BJ (cell line): ENCODE measurements at regions not wholly inside any gene's neighbourhood (a gene's known extent, or its start where the extent isn't known, plus 50 kb on each side); places are given as distances from the start of the nearest gene placed in this dataset.
A peak's percentile ranks its signal among the peaks of the same experiment; 100 is the strongest.

Experiments used
- CTCF ChIA-PET: fragments of 350-600 bp; formaldehyde crosslinking; extraction: SDS; loops from one replicate; lab custom pipeline; 2021; ENCODE audit warnings: antibody characterized with exemption, inconsistent platforms; lab: Yijun Ruan, JAX
- POLR2A ChIA-PET: fragments of 300-600 bp; sonication (Branson Sonifier 250); formaldehyde crosslinking; extraction: SDS; loops from one replicate; lab custom pipeline; 2021; ENCODE audit warnings: antibody characterized with exemption; lab: Charles Lee
- DNase-seq: peaks from one replicate; pipeline ENCODE4 v3.0.0-alpha.2; 2011; ENCODE audit warnings: low read depth
- H3K27me3 ChIP-seq: 2 replicates; pipeline ENCODE4 v1.6.0; 2011; ENCODE audit warnings: low read length; ENCODE audit not compliant: control insufficient read depth, insufficient read depth
- H3K36me3 ChIP-seq: 2 replicates; pipeline ENCODE4 v1.5.1; 2011; ENCODE audit warnings: low read length; ENCODE audit not compliant: control insufficient read depth, insufficient read depth
- H3K4me3 ChIP-seq: 2 replicates; pipeline ENCODE4 v1.5.1; 2011; ENCODE audit warnings: low read depth, mild to moderate bottlenecking, control low read depth, low read length
- TF ChIP-seq, protein P1 (sequence below): IDR thresholded peaks from 2 replicates; pipeline ENCODE4 v1.5.1; 2011; ENCODE audit warnings: low read depth, mild to moderate bottlenecking, control low read depth, inconsistent platforms, low read length, moderate library complexity; ENCODE audit not compliant: insufficient read depth

GRCh38 chr3:124263168-124263567 lies 271.2 kb upstream of the ROPN1 start:
- Histone ChIP-seq H3K36me3 (no peaks in the 10 kb centered on the region), H3K4me3 (no peak overlapping the region), H3K27me3 (no peaks in the 10 kb centered on the region)
- TF ChIP-seq, protein P1, sequence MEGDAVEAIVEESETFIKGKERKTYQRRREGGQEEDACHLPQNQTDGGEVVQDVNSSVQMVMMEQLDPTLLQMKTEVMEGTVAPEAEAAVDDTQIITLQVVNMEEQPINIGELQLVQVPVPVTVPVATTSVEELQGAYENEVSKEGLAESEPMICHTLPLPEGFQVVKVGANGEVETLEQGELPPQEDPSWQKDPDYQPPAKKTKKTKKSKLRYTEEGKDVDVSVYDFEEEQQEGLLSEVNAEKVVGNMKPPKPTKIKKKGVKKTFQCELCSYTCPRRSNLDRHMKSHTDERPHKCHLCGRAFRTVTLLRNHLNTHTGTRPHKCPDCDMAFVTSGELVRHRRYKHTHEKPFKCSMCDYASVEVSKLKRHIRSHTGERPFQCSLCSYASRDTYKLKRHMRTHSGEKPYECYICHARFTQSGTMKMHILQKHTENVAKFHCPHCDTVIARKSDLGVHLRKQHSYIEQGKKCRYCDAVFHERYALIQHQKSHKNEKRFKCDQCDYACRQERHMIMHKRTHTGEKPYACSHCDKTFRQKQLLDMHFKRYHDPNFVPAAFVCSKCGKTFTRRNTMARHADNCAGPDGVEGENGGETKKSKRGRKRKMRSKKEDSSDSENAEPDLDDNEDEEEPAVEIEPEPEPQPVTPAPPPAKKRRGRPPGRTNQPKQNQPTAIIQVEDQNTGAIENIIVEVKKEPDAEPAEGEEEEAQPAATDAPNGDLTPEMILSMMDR, result no peak
- CTCF ChIA-PET, result no interaction called here
- POLR2A ChIA-PET, result no interaction called here
- DNase-seq, result peak; percentile 80

- Histone ChIP-seq H3K27me3 (no peaks in the 10 kb centered on the region), H3K4me3 (no peak overlapping the region), H3K36me3 (no peaks in the 10 kb centered on the region)
- POLR2A ChIA-PET, result no interaction called here
- DNase-seq, result no peak
- CTCF ChIA-PET, result interaction anchor here (0.6 to 1.4 kb wide), 3 partner anchors 9 to 179 kb away, joined by 3 read pairs; no protein-coding TSS in a partner anchor
- TF ChIP-seq, protein P1, result no peak
Measured at GRCh38 chr3:124264346-124264745, 272.4 kb upstream of the ROPN1 start.

DNA sequence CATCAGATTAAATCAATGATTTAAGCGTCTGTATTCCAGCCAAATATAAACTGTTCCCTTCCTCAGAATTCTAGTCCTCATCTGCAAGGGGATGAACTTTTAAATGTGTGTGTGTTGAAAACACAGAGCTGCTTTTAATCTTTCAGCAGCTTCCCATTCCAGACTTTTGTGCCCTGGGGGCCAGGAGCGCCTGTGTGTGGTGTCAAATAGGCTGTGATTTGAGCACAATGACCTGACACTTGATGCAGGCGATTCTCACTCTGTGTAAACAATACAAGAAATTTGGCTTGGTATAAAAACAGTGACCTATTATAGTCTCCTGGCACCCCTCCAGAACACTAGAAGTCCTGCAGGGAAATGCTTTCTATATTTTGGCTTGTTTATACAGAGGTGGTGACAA lies 274.6 kb upstream of the ROPN1 start:
- no peaks in the 10 kb centered on the region for H3K27me3 ChIP-seq
- no peaks in the 10 kb centered on the region for H3K36me3 ChIP-seq
- DNase-seq, result no peak
- POLR2A ChIA-PET, result no interaction called here
- H3K4me3 ChIP-seq, result no peak overlapping the region
- TF ChIP-seq, protein P1, result no peak
- CTCF ChIA-PET, result no interaction called here

DNA sequence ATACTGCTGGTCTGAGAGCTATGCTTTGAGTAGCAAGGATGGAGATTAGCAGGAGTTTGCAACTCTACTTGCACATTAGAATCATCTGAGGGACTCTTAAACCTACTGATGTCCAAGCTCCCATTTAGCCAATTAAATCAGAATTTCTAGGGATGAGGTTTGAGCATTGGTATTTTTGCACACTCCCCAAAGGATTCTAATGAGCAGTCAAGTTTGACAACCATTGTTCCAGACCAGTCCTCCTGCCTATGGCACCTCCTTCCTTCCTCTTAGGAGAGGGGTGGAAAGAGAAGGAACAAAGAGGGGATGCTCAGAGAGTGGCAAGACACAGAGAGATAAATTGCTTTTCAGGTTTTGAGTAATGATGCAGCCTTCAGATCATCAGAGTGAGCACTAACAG lies 275.5 kb upstream of the ROPN1 start:
- CTCF ChIA-PET, result interaction anchor here (0.6 kb wide), 1 partner anchor 53 kb away, joined by 3 read pairs; no protein-coding TSS in a partner anchor
- Histone ChIP-seq H3K4me3 (no peak overlapping the region), H3K36me3 (no peaks in the 10 kb centered on the region), H3K27me3 (no peaks in the 10 kb centered on the region)
- POLR2A ChIA-PET, result no interaction called here
- no peak for DNase-seq
- TF ChIP-seq, protein P1, result no peak

DNA sequence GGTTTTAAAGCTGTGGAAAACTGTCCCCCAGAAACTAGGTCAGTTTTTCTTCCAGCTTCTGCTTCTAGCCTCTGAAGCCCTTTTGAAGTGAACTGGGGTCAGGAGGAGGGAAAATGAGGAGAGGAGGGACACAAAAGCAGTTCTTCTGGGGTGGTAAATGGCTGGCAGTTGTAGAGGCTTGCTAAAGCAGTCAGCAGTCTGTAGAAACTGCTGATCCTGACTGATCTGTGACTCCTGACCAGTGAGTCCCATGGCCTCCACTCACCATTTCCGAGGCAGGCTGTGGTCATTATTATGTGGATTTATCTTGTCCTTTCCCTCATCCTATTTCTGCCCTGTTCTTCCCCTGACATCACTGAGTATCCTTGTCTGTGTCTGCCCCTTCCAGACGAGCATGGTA lies 276.4 kb upstream of the ROPN1 start:
- POLR2A ChIA-PET, result no interaction called here
- no peak overlapping the region for H3K4me3 ChIP-seq
- CTCF ChIA-PET, result interaction anchor here (1.0 to 2.1 kb wide), 3 partner anchors 7 to 14 kb away, joined by 3 to 8 read pairs (median 6); no protein-coding TSS in a partner anchor
- no peak for DNase-seq
- TF ChIP-seq, protein P1, result no peak
- no peaks in the 10 kb centered on the region for H3K36me3 ChIP-seq
- no peaks in the 10 kb centered on the region for H3K27me3 ChIP-seq
